HG02943 (cell line): ENCODE measurements at regions not wholly inside any gene's neighbourhood (a gene's known extent, or its start where the extent isn't known, plus 50 kb on each side); places are given as distances from the start of the nearest gene placed in this dataset.
"Not testable (repeated sequence)": the region's sequence is repeated elsewhere in the genome, so short reads cannot be mapped to it uniquely, and the experiment has no call there.

Source experiments
- ATAC-seq: cut with Tn5 transposase; IDR thresholded peaks from one replicate; pipeline ENCODE4 v1.9.1; 2021; ENCODE audit warnings: mild to moderate bottlenecking, low read depth, moderate library complexity; ENCODE audit not compliant: unreplicated experiment

DNA sequence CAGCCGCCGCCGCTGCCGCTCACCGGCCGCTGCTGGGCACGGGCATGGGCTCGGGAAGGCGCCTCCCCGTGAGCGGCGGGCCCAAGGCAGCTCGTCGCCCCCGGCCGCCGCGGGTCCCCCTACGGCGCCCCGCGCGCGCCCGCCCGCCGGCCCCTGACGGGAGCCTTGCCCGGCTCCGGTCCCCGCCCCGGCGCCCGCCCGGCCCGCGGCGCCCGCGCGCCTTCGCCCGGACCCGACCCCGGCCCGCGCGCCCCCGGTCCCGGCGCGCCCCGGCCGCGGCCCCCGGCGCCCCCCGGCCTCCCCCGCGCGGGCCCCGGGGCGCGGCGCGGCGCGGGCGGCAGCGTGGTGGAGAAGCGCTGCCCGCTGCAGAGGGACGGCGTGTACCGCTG lies 177.7 kb downstream of the OR4M2 start:
- ATAC-seq: no peak

GRCh38 chr15:22258398-22259150 lies 178.2 kb downstream of the OR4M2 start:
- no peak for ATAC-seq

- not testable (repeated sequence) for ATAC-seq
Observed at GRCh38 chr15:22259151-22259750, 178.9 kb downstream of the OR4M2 start.

GRCh38 chr15:22259881-22260421 lies 179.6 kb downstream of the OR4M2 start:
- no peak for ATAC-seq

- no peak for ATAC-seq
Observed at GRCh38 chr15:22262613-22263020, 182.3 kb downstream of the OR4M2 start.

DNA sequence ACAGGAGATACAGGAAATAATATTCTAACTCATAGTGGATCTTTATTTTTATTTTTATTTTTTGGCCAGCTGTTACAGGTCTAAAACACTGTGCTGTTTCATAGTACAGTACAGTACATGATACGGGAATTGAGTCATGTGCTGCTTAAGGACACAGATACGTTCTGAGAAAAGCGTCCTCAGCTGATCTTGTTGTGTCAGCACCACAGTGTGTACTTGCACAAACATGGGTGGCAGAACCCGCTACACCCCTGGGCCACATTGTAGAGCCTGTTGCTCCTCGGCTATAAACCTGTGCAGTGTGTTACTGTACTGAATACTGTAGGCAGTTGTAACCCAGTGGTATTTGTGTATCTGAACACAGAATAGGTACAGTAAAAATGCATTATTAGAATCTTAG lies 183.4 kb downstream of the OR4M2 start:
- no peak for ATAC-seq

GRCh38 chr15:22264272-22264671 lies 183.9 kb downstream of the OR4M2 start:
- not testable (repeated sequence) for ATAC-seq

GRCh38 chr15:22265056-22265945 lies 185.0 kb downstream of the OR4M2 start:
- ATAC-seq: no peak

- ATAC-seq: no peak
Observed at GRCh38 chr15:22265970-22266369, 185.6 kb downstream of the OR4M2 start.

DNA sequence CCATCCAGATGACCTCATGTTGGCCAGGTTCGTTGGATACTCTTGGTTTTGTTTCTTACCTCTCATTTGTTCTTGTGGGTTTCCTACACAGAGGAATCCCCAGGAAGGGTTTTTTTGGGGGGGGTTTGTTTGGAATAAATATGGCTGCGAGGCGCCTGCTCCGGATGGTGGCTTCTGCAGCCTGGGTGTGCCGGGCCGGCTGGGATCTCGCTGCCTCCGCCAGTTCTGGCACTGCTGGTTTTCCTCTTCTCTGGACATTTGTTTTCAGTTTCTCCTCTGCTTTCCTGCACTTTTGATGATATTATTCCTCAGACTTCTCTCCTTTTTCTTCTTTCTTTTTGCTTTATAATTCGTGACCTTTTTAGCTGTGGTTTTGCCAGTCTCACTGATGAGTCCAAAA lies 187.4 kb downstream of the OR4M2 start:
- no peak for ATAC-seq

DNA sequence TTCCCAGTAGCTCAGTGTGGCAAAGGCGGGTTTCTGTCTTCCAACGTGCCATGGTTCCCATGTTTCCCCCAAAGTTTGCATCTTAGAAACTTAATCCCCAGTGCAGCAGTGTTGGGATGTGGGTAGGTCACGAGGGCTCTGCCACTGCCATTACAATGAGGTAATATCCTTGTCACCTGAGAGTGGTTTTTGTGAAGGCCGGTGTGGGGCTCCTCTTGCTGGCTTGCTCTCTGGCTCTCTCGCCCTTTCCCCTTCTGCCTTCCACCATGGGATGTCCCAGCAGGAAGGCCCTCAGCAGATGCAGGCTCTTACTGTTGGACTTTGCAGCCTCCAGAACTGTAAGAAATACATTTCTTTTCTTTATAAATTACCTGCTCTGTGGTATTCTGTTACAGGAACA lies 187.9 kb downstream of the OR4M2 start:
- ATAC-seq: not testable (repeated sequence)

DNA sequence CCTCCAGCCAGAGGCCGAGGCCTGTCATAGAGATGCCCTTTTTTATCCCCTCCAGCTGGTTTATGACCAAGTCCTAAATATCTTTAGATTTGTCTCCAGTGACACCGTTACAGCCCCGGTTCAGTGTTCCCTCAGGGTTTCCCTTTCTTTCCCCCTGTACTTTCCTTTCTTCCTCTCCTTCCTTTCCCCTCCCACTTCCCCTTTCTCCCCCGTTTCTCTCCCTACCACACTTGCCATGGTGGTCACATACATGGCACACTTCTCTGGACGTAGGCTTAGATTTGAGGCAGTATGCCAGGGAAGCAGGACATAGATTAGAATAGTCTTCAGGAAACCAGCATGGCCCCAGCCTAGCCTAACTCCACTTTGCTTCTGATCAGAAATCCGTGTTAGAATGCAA lies 188.3 kb downstream of the OR4M2 start:
- ATAC-seq: not testable (repeated sequence)

- ATAC-seq: not testable (repeated sequence)
Observed at GRCh38 chr15:22272286-22273160, 186.2 kb upstream of the GOLGA6L22 start.

- not testable (repeated sequence) for ATAC-seq
Observed at GRCh38 chr15:22273185-22273584, 185.5 kb upstream of the GOLGA6L22 start.

DNA sequence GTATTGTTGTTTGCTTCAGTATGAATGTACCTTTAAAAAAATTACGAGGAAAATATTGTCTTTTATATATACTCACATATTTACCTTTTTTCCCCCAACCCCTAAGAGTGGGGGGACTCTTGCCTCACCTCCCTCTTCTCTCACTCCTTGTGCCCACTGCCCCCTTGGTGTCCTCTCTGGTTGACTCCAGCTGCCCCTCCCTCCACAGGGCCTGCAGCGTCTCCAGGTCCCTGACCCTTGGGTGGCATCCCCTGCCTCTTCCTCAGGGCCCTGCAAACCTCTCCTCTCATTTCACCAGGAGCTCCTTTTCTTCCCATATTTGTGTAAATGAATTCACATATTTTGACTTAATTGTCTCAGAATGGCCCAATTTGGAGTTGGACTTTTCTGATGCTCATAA lies 184.3 kb upstream of the GOLGA6L22 start:
- ATAC-seq: not testable (repeated sequence)

GRCh38 chr15:22280770-22281169 lies 177.9 kb upstream of the GOLGA6L22 start:
- ATAC-seq: not testable (repeated sequence)

- not testable (repeated sequence) for ATAC-seq
Observed at GRCh38 chr15:22282794-22283533, 175.7 kb upstream of the GOLGA6L22 start.

DNA sequence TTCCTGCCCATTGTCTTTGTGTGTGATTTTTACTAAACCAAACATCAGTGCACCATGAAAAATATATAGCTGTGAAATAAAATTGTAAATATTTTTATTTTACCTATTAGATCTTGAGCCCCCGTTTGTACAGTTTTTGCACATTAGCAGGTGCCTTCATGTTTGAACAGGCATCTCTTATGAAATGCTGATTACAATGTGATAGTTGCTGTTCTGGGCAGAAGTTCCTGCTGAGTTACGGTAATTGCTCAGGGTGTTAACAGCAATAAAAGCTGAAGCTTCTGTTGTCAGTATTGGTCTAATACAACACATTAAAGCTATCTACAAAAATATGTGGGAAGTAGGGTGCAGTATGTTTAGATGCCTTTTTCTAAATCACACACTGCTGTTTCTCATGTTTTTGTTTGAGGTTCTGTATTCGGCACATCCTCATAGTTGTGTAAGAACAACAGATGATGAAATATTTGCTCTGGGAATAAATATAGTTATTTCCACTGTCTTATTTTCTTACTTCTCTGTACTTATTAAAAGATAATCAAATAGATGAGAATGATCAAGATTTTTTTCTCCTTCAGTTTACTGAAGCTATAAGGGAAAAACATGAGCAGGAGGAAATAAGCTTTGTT lies 173.8 kb upstream of the GOLGA6L22 start:
- not testable (repeated sequence) for ATAC-seq

DNA sequence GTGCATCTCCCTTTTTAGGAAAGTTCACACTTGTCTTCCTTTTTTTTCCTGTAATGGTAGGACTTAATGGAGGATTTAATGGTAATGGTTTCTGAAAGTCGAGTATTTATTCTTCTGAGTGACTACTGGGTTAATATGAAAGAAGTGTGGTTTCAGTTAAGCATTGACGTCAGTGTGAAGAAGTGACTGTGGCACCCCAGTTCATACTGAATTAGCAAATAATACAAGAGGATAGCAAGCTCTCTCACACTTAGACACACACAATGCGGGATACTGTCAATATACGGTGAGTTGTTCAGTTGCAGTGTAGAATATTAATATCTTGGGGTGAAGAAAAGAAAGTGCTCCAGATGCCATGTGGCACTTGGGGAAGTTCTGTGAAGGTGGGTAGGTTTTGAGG lies 167.6 kb upstream of the GOLGA6L22 start:
- not testable (repeated sequence) for ATAC-seq
